ENCODE measurements at regions not wholly inside any gene's neighbourhood (a gene's known extent, or its start where the extent isn't known, plus 50 kb on each side); places are given as distances from the start of the nearest gene placed in this dataset.
A peak's percentile ranks its signal among the peaks of the same experiment; 100 is the strongest.

DNA sequence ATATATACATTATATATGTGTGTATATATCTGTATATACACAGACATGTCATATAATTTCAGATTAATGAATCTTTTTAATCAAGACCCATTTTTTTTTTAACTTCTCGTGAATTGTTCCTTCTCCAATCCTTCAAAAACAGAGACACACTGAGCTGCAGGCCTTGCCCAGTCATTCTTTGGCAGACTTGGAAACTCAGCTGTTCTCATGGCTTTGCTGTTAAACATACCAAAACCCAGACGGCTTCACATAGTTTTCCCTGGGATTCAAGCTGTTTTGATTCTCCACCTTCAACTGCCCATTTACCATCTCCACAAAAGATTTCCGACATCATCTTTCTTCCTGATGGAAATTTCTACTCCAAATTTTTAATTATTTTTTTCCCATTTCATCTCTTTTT lies 148.7 kb downstream of the KCNJ2 start (continued):
- TF ChIP-seq, protein P1, sequence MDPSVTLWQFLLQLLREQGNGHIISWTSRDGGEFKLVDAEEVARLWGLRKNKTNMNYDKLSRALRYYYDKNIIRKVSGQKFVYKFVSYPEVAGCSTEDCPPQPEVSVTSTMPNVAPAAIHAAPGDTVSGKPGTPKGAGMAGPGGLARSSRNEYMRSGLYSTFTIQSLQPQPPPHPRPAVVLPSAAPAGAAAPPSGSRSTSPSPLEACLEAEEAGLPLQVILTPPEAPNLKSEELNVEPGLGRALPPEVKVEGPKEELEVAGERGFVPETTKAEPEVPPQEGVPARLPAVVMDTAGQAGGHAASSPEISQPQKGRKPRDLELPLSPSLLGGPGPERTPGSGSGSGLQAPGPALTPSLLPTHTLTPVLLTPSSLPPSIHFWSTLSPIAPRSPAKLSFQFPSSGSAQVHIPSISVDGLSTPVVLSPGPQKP (IDR thresholded peaks at IDR 0.05; ENCODE audit: low read depth, low read length): no peak

DNA sequence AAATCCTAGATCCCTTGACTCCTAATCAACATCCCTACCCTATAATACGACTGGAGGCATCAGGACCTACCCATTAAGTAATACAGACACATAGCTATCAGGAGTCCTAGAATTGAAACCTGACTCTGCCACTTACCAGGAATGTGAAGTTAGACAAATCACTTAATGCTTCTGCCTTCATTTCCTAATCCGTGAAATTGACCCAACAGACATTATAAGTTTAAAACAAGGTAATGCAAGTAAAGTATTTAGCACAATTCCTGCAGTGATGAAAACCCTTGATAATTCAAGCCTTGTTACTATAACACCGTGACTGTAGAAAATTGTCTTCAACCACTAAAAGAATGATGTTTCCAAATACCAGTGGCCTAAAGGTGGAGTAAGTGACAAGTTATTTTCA lies 150.2 kb downstream of the KCNJ2 start:
- Histone ChIP-seq H3K4me3 (no peak overlapping the region), H3K4me2 (no peak overlapping the region), H3K4me1 (no peaks in the 10 kb centered on the region), H3K27ac (no peak overlapping the region), H3K9me3 (no peaks in the 10 kb centered on the region; the same call in 2 of the 3 replicates)
- TF ChIP-seq CBX2 (IDR thresholded peaks at IDR 0.05; ENCODE audit: borderline replicate concordance, low read depth): no peak
- no peak for TF ChIP-seq JUNB (IDR thresholded peaks at IDR 0.05)
- TF ChIP-seq HOXA7 (CRISPR knock-in tag; IDR thresholded peaks at IDR 0.05): no peak
- no peak for TF ChIP-seq EHMT2 (IDR thresholded peaks at IDR 0.05; ENCODE audit: low read depth)
- TF ChIP-seq HOXB13 (CRISPR knock-in tag; IDR thresholded peaks at IDR 0.05; ENCODE audit: low read depth): no peak
- TF ChIP-seq SMC3 (IDR thresholded peaks at IDR 0.05): no peak
- TF ChIP-seq PHF8 (IDR thresholded peaks at IDR 0.05; ENCODE audit: borderline replicate concordance, low read depth): no peak
- TF ChIP-seq NR3C1 (IDR thresholded peaks at IDR 0.05): no peak
- TF ChIP-seq ZFP36 (IDR thresholded peaks at IDR 0.05; ENCODE audit: borderline replicate concordance, partially characterized antibody): no peak
- TF ChIP-seq MAZ (IDR thresholded peaks at IDR 0.05; ENCODE audit: borderline replicate concordance, low read depth, low read length): no peak
- TF ChIP-seq, protein P2, sequence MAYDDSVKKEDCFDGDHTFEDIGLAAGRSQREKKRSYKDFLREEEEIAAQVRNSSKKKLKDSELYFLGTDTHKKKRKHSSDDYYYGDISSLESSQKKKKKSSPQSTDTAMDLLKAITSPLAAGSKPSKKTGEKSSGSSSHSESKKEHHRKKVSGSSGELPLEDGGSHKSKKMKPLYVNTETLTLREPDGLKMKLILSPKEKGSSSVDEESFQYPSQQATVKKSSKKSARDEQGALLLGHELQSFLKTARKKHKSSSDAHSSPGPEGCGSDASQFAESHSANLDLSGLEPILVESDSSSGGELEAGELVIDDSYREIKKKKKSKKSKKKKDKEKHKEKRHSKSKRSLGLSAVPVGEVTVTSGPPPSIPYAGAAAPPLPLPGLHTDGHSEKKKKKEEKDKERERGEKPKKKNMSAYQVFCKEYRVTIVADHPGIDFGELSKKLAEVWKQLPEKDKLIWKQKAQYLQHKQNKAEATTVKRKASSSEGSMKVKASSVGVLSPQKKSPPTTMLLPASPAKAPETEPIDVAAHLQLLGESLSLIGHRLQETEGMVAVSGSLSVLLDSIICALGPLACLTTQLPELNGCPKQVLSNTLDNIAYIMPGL (CRISPR knock-in tag; IDR thresholded peaks at IDR 0.05; ENCODE audit: borderline replicate concordance): no peak
- TF ChIP-seq ZNF302 (CRISPR knock-in tag; IDR thresholded peaks at IDR 0.05): no peak
- TF ChIP-seq SREBF2 (IDR thresholded peaks at IDR 0.05): no peak
- TF ChIP-seq FOXS1 (CRISPR knock-in tag; IDR thresholded peaks at IDR 0.05): no peak
- POLR2A ChIA-PET: no interaction called here
- DNase-seq (ENCODE audit: low read depth in 1 of 2, low spot score in 1 of 2) (no peak), ATAC-seq (no peak), FAIRE-seq (peak; percentile 18)
- CTCF ChIA-PET: no interaction called here
- 29% methylated on average over 3 of the region's 3 CpGs for WGBS (ENCODE audit: missing lambda C conversion rate)

GRCh38 chr17:70320673-70321345 lies 151.5 kb downstream of the KCNJ2 start:
- DNase-seq (ENCODE audit: low read depth in 1 of 2, low spot score in 1 of 2) (no peak), ATAC-seq (no peak), FAIRE-seq (no peak)
- H3K4me1 ChIP-seq: no peaks in the 10 kb centered on the region
- H3K27ac ChIP-seq: no peak overlapping the region
- no peak overlapping the region for H3K4me2 ChIP-seq
- CTCF ChIA-PET: no interaction called here
- WGBS (ENCODE audit: missing lambda C conversion rate): 65% methylated on average over 5 of the region's 5 CpGs
- POLR2A ChIA-PET: no interaction called here
- H3K9me3 ChIP-seq: no peaks in the 10 kb centered on the region
- no peak overlapping the region for H3K4me3 ChIP-seq
- TF ChIP-seq PHF8 (IDR thresholded peaks at IDR 0.05; ENCODE audit: borderline replicate concordance, low read depth): no peak
- no peak for TF ChIP-seq NFE2L2 (conservative IDR thresholded peaks at IDR 0.05; ENCODE audit: low read length)
- no peak for TF ChIP-seq JUNB (IDR thresholded peaks at IDR 0.05)
- no peak for TF ChIP-seq CHD4 (IDR thresholded peaks at IDR 0.05; ENCODE audit: borderline replicate concordance)
- no peak for TF ChIP-seq TFCP2L1 (CRISPR knock-in tag; IDR thresholded peaks at IDR 0.05)
- TF ChIP-seq, protein P1 (IDR thresholded peaks at IDR 0.05; ENCODE audit: low read depth, low read length): no peak
- TF ChIP-seq BCL3 (IDR thresholded peaks at IDR 0.05): no peak
- TF ChIP-seq ZFP36 (IDR thresholded peaks at IDR 0.05; ENCODE audit: borderline replicate concordance, partially characterized antibody): no peak
- no peak for TF ChIP-seq HOXB5 (CRISPR knock-in tag; IDR thresholded peaks at IDR 0.05)
- no peak for TF ChIP-seq PBX3 (IDR thresholded peaks at IDR 0.05)
- TF ChIP-seq, protein P2 (CRISPR knock-in tag; IDR thresholded peaks at IDR 0.05; ENCODE audit: borderline replicate concordance): no peak
